GM21447 (cell line): ENCODE measurements at regions not wholly inside any gene's neighbourhood (a gene's known extent, or its start where the extent isn't known, plus 50 kb on each side); places are given as distances from the start of the nearest gene placed in this dataset.

Experiments used
- ATAC-seq: cut with Tn5 transposase; IDR thresholded peaks from one replicate; pipeline ENCODE4 v1.9.1; 2021; ENCODE audit not compliant: unreplicated experiment

DNA sequence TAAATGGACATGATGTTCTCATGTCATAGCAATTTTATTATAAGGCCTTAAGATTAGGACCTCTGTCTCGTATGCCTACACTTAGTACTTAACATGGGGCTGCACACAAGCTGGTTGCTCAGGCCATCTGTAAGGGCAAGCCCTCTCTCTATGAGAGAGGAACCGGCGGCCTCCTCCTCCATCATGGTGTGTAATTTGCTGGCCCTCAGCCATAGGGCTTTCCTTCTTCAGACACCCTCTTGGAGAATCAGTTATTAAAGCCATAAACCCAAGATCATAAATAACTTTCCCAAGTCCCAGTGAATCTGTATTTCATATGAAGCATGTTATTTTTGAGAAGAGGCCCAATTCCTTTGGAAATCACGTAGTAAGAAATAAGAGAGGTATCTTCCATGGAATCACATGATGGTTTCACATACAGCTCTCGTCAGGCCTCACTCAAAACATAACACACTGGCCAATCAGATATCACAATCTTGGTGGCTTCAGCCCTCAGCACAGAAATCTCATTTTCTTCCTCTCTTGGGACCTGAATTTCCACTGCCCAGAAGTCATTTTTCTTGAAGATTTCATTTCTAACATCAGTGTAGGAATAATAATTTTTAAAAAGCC, 92.6 kb downstream of the RDH14 start:
- no peak for ATAC-seq

GRCh38 chr2:18465979-18466378, 94.5 kb downstream of the RDH14 start:
- ATAC-seq = no peak

- no peak for ATAC-seq
These were observed 95.5 kb downstream of the RDH14 start for GRCh38 chr2:18464913-18465312.

DNA sequence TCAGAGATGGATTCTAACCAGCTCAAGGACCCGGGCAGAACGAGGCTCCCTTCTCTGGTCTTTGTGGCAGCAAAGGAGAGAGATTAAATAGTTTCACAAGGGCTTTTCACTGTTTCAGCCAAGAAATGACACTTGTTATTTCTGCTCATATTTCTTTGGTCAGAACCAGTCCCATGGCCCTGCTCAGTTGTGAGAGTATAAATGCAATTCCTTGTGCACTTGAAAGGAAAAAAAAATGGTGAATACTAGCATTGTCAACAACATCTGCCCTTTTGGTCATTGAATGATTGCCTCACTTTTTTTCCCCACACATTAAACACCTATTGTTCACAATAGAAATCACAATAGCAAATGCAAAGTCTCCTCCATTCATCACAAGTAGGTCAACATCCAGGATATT, 104.4 kb downstream of the RDH14 start:
- ATAC-seq = no peak

DNA sequence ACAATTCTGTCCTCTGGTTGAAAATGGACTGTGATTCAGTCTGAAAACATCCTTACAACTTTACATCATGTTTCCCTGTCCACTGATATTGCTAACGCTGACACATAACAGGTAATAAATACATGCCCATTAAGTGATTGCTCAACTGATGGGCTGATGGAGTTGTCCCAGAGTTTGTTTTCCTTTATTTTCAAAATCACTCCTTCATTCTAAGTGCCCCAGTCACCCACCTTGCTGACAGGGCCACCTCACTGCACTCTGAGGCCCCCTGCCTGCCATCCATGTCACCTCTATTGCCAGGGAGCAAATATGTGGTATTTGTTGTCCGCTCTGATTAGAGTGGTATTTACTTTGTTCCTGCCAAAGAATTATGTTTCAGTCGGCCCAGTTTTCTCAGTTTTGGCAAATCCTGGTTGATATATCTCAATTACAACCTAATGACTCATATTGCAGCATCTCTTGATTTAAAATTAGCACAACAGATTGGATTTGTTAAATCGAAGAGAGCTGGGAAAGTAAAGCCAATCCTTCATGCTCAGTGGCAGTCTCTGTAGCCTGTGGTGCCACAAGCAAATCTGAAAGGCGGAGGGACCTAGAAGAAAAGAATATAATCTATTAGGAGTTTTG, 105.1 kb downstream of the RDH14 start:
- ATAC-seq = no peak

DNA sequence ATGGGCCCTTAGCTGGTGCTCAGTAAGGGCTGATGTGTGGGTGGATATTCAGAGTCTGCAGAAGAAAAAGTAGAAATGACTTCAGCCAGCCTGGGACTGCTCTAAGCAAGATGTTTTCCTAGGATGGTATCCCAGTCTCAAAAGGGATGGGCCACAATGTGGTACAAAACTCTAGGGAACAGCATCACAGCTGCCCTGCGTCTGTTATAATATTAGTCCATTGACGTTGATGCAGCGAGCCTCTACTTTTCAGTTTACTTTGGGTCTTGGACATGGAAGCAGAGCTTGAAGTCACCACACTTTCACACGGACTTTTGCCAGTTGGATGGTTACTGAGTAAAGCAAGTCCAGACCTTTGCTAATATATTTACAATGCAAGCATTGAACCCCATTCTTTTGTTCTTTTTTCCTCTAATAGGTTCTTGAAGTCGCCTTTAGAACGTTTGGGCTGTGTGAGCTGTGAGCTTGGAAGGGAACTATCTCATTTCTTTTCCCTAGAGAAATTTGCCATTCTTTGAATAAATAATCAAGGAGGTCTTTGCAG, 105.7 kb downstream of the RDH14 start:
- no peak for ATAC-seq

- ATAC-seq = no peak
These were observed 113.7 kb downstream of the RDH14 start for GRCh38 chr2:18446715-18447114.

DNA sequence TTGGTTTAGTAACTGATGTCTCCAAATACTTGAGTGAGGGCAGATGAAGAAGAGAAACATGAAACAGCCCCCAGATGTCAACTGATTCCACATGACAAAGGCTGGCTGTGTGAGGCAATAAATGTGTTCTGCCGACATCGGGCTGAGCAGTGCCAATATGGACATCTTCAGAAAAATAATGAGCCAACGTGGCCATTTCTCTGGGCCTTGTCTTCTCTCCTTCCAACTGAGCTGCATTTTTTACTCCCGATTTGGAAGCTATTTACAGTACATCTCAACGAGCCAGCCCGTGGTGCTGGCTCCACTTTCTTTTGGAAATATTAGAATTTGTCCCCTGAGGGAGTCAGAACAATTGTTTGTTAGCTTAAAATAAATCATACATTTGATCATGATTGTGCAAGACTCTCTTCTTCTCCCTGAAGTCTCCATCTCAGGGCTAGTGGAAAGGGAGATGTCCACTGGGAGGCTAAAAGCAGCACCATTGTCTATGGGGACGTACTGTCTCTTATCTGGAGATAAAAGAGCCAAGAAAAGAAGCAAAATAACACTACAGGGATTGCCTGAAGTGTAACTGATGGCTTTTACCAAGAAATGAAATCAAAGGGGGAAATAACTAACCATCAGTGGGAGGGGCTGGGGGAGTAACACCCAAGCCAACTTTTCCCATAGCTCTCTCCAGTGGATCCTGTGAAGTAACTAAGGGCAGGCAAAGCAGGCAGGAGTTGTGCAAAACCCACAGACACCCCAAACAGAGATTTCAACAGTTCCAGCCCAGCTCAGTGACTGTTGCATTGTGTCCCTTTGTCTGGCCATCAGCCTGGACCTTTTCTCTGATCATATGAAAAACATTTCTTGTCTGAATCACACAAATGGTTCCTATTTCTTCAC, 114.8 kb downstream of the RDH14 start:
- no peak for ATAC-seq

GRCh38 chr2:18444806-18445205, 115.6 kb downstream of the RDH14 start:
- ATAC-seq = no peak

GRCh38 chr2:18441583-18441982, 118.9 kb downstream of the RDH14 start:
- ATAC-seq = no peak

DNA sequence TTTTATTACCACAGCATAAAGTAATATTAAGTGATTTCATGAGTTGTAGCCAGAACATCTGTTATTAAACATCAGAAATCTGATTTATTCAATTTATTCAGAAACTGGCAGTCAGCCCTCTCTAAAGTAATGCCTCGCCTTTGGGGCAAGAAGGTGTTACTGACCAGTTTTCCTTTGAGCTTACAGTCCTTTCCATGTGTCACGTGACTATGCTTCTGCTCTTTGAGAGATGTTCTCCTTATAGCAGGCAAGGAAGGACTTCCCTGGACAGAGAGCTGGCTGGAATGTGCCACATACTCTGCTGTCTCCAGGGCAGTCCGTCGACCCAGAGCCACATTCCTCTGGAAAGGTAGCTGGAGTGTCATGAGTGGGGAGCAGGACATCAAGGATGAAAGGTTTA, 119.7 kb downstream of the RDH14 start:
- ATAC-seq = no peak

- no peak for ATAC-seq
These were observed 120.3 kb downstream of the RDH14 start for GRCh38 chr2:18440141-18440661.

DNA sequence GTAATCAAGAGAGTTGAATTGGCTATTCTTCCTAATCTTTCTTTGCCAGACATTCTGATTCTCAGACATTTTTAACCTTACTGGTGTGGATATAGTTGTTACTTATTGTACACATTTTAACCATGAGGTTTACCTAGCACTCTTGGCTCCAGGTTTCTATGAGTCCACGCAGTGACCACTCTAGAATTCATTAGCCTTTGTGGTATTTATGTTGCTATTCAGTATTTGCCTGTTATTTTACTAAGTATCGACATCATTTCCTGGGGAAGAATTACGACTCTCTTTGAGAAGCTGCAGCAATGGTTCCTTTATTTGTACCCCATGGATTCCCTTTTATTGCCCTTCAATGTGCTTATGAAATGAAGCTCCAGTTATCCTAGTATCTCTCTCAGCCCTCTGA, 120.7 kb downstream of the RDH14 start:
- ATAC-seq = no peak

DNA sequence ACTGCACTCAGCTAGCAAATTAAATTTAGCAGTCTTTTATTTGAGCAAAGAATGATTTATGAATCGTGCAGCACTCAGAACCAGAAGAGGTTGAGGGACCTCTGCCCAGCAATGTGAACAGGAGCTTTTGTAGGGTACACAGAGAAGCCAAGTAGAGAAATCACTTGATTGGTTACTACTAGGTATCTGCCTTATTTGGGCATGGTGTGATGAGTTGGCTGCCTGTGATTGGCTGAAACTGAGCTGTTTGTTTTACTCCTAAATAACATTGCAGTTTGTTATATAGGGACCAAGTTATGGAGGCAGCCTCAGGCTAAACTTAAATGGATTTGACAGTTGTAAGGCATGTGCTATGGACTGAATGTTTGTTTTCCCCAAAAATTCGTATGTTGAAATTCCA, 122.5 kb downstream of the RDH14 start:
- ATAC-seq = no peak

GRCh38 chr2:18436503-18437005, 123.9 kb downstream of the RDH14 start:
- no peak for ATAC-seq

- ATAC-seq = peak; percentile 56
These were observed 124.9 kb downstream of the RDH14 start for GRCh38 chr2:18435426-18436037.

GRCh38 chr2:18433872-18434271, 126.6 kb downstream of the RDH14 start:
- no peak for ATAC-seq

GRCh38 chr2:18432999-18433398, 127.5 kb downstream of the RDH14 start:
- ATAC-seq = no peak

DNA sequence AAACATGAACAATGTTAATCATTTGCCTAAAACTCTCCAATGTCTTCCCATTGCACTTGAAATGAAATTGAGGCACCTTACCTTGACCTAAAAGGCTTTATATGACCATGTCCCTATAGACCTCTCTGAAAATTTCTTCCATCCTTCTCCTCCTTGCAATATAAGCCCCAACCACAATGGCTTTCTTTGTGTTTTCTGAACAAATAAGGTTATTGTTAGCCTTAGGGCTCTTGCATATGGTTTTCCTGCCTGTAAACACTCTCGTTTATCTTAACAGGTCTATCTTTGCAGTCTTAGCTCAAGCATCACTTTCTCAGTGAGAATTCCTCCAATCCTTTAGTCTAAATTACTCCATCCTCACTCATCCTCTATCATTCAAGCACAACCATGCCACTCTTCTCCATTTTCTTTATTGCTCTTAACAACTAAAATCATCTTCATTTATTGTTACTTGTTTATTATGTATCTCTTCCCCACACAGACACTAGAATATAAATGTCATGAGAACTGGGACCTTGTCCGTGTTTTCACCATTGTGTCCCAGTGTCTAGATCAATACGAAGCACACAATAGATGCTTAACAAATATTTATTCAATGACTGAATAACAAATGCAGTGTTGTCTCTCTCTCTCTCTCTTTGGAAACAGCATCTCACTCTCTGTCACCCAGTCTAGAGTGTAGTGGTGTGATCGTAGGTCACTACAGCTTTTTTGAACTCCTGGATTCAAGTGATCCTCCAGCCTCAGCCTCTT, 129.3 kb downstream of the RDH14 start:
- no peak for ATAC-seq

- ATAC-seq = no peak
These were observed 131.9 kb downstream of the RDH14 start for GRCh38 chr2:18428516-18428915.
